Bronchial epithelial cell (primary cell): ENCODE measurements at regions not wholly inside any gene's neighbourhood (a gene's known extent, or its start where the extent isn't known, plus 50 kb on each side); places are given as distances from the start of the nearest gene placed in this dataset.
A peak's percentile ranks its signal among the peaks of the same experiment; 100 is the strongest.

Source experiments
- DNase-seq: peaks from one replicate; pipeline ENCODE4 v3.0.0-alpha.2; 2010; ENCODE audit warnings: low read depth
- FAIRE-seq: peaks from 2 replicates; lab custom pipeline; 2011; peaks lifted over from hg19 to GRCh38; lab: Jason Lieb, UNC
- H3K27me3 ChIP-seq: 2 replicates; pipeline ENCODE4 v1.5.1; 2011; ENCODE audit warnings: low read length; ENCODE audit not compliant: control insufficient read depth, insufficient read depth
- H3K36me3 ChIP-seq: 2 replicates; pipeline ENCODE4 v1.5.1; 2011; ENCODE audit warnings: low read length; ENCODE audit not compliant: control insufficient read depth, insufficient read depth
- H3K4me3 ChIP-seq: 2 replicates; pipeline ENCODE4 v1.5.1; 2011; ENCODE audit warnings: mild to moderate bottlenecking, low read depth, low read length, control low read depth
- TF ChIP-seq, protein P1 (sequence below): IDR thresholded peaks from 2 replicates; pipeline ENCODE4 v1.5.1; 2011; ENCODE audit warnings: mild to moderate bottlenecking, moderate library complexity, low read length, control low read depth, inconsistent platforms; ENCODE audit not compliant: insufficient read depth, severe bottlenecking

DNA sequence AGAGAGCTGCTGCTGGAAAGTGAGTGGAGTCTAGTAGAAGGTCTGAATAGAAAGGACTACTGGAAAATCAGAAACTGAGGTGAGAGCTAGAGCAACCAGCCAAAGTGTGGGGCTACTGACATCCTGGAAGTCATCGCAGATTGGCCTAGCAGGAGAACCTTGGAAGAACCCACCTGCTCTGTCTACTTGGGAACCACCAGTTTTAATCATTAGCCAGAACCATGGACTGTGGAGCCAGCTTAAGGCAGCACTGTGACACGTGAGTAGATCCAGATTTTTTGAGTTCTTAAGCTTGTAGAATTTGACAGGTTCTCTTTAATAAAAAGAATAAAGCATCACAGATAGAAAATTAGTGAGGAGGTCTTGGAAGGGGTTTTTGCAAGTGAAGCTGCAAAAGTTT lies 179.1 kb upstream of the PEX5L start:
- no peaks in the 10 kb centered on the region for H3K36me3 ChIP-seq
- TF ChIP-seq, protein P1, sequence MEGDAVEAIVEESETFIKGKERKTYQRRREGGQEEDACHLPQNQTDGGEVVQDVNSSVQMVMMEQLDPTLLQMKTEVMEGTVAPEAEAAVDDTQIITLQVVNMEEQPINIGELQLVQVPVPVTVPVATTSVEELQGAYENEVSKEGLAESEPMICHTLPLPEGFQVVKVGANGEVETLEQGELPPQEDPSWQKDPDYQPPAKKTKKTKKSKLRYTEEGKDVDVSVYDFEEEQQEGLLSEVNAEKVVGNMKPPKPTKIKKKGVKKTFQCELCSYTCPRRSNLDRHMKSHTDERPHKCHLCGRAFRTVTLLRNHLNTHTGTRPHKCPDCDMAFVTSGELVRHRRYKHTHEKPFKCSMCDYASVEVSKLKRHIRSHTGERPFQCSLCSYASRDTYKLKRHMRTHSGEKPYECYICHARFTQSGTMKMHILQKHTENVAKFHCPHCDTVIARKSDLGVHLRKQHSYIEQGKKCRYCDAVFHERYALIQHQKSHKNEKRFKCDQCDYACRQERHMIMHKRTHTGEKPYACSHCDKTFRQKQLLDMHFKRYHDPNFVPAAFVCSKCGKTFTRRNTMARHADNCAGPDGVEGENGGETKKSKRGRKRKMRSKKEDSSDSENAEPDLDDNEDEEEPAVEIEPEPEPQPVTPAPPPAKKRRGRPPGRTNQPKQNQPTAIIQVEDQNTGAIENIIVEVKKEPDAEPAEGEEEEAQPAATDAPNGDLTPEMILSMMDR, result no peak
- H3K27me3 ChIP-seq, result no peaks in the 10 kb centered on the region
- FAIRE-seq (no peak), DNase-seq (no peak)
- H3K4me3 ChIP-seq, result no peak overlapping the region

DNA sequence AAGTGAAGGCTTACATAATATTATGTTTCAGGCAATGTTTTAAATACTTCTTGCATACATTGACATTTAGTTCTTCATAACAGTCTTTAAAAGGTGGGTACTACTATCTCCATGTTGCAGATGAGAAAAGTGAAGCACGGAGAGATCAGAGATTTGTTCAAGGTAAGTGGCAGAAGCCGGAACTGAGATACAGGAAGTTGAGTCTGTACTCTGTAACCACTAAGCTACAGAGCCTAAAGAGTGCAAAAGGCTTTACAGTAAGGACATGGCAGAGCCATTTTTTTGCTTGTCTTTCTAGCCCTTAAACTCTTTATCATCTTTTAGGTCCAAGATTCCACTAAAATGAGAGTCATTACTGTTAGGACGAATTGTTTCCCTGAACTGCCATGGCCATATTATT lies 186.5 kb upstream of the PEX5L start:
- Histone ChIP-seq H3K27me3 (no peaks in the 10 kb centered on the region), H3K4me3 (no peak overlapping the region), H3K36me3 (no peaks in the 10 kb centered on the region)
- FAIRE-seq (no peak), DNase-seq (no peak)
- TF ChIP-seq, protein P1, result no peak

DNA sequence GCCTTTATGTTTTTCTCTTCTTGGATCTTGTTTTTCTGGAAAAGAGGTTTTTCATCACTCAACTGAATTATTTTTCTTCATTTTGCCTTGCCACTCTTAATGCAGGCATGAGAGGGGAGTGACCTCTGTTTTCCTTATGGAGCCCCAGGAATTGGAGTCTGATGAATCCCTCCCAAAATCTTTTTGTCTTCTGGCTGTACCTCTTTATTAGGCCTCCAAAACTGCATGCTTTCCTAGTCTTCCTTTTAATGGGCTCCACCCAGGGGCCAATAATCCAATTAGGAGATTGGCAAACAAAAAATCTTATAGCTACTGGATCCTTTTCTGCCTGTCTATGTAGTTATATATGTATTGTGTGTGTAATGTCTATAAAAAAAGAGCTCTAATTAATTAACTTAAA lies 192.4 kb upstream of the PEX5L start:
- FAIRE-seq, result no peak

GRCh38 chr3:180239939-180240338 lies 203.2 kb upstream of the PEX5L start:
- Histone ChIP-seq H3K27me3 (no peaks in the 10 kb centered on the region), H3K4me3 (no peak overlapping the region), H3K36me3 (no peaks in the 10 kb centered on the region)
- TF ChIP-seq, protein P1, result no peak
- DNase-seq (no peak), FAIRE-seq (no peak)

More for the DNA sequence above, 192.4 kb upstream of the PEX5L start:
- H3K4me3 ChIP-seq, result no peak overlapping the region
- no peaks in the 10 kb centered on the region for H3K27me3 ChIP-seq
- DNase-seq, result no peak
- H3K36me3 ChIP-seq, result no peaks in the 10 kb centered on the region
- TF ChIP-seq, protein P1, result no peak

DNA sequence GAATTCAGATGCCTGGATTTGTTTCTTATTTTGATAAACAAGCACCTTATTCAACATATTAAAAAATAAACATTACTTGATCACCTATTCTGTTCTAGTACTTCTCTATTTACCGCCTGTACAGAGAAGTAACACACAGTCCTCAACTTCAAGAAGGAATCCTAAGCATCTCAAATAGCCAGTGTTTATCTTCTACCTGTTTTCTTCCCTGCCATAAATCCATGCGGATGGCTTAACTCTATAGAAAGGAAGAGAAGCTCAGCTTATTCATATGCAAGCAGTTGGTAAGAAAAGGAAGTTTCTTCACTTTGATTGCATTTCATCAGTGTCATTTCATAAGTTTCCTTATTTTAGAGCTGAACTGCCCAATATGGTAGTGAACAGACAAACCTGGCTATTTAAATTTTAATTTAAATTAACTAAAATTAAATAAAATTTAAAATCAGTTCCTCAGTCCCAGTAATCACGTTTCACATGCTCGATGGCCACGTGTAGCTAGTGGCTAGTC lies 210.0 kb upstream of the PEX5L start:
- no peak for DNase-seq
- Histone ChIP-seq H3K27me3 (no peaks in the 10 kb centered on the region), H3K36me3 (no peaks in the 10 kb centered on the region), H3K4me3 (no peak overlapping the region)
- FAIRE-seq, result no peak
- TF ChIP-seq, protein P1, result no peak

GRCh38 chr3:180250172-180250571 lies 213.4 kb upstream of the PEX5L start:
- DNase-seq (peak; percentile 90), FAIRE-seq (no peak)
- TF ChIP-seq, protein P1, result no peak
- H3K4me3 ChIP-seq, result no peak overlapping the region
- H3K36me3 ChIP-seq, result no peaks in the 10 kb centered on the region
- H3K27me3 ChIP-seq, result no peaks in the 10 kb centered on the region
